PFSK-1 (cell line): ENCODE measurements at regions not wholly inside any gene's neighbourhood (a gene's known extent, or its start where the extent isn't known, plus 50 kb on each side); places are given as distances from the start of the nearest gene placed in this dataset.

Experiments used
- FOXP2 ChIP-seq: optimal IDR thresholded peaks from 2 replicates; pipeline ENCODE3; 2011; ENCODE audit warnings: borderline replicate concordance, control low read depth, inconsistent platforms; ENCODE audit not compliant: insufficient read depth; ENCODE audit errors: extremely low read length, extremely low read depth
- POLR2AphosphoS5 ChIP-seq: IDR thresholded peaks from 2 replicates; pipeline ENCODE4 v1.6.1; 2012; ENCODE audit warnings: low read depth, mild to moderate bottlenecking, control low read depth, low read length, moderate library complexity
- REST ChIP-seq, 2 experiments: IDR thresholded peaks; 2 replicates each; pipeline versions ENCODE4 v1.6.1 to v1.8.0; 2011 to 2012; ENCODE audit warnings: low read depth in 2 of 2, low read length in 2 of 2, control low read depth in 1 of 2, inconsistent platforms in 1 of 2, mild to moderate bottlenecking in 1 of 2, moderate library complexity in 1 of 2; ENCODE audit not compliant: insufficient read depth in 1 of 2
- SIN3A ChIP-seq: IDR thresholded peaks from 2 replicates; pipeline ENCODE4 v1.6.1; 2012; ENCODE audit warnings: mild to moderate bottlenecking, low read length, moderate library complexity, borderline replicate concordance; ENCODE audit not compliant: insufficient read depth
- TAF1 ChIP-seq: IDR thresholded peaks from 2 replicates; pipeline ENCODE4 v1.6.1; 2012; ENCODE audit warnings: low read length, control low read depth, borderline replicate concordance; ENCODE audit not compliant: insufficient read depth

GRCh38 chr5:63011158-63011557, 432.5 kb downstream of the LRRC70 start:
- TF ChIP-seq REST (IDR thresholded peaks at IDR 0.05; ENCODE audit: insufficient read depth in 1 of 2, low read depth in 2 of 2, low read length in 2 of 2) (no peak), TAF1 (no peak), SIN3A (no peak), POLR2AphosphoS5 (no peak), FOXP2 (no peak)

DNA sequence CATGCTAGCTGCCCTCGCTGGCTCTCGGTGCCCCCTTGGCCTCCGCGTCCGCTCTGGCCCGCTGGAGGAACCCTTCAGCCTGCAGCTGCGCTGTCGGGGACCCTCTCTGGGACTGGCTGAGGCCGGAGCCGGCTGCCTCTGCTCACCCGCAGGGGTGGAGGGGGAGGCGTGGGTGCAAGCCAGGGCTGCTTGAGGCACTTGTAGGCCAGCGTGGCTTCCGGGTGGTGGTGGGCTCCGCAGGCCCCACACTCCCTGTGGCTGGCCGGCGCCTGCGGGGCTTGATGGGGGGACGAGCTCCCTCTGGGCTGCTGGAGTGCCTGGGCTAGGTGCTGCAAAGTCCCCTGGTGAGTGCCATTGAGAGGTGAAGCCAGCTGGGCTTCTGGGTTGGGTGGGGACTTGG, 429.6 kb downstream of the LRRC70 start:
- TF ChIP-seq SIN3A: no peak
- no peak for TF ChIP-seq TAF1
- no peak for TF ChIP-seq FOXP2
- TF ChIP-seq POLR2AphosphoS5: no peak
- TF ChIP-seq REST (IDR thresholded peaks at IDR 0.05; ENCODE audit: insufficient read depth in 1 of 2, low read depth in 2 of 2, low read length in 2 of 2): no peak

DNA sequence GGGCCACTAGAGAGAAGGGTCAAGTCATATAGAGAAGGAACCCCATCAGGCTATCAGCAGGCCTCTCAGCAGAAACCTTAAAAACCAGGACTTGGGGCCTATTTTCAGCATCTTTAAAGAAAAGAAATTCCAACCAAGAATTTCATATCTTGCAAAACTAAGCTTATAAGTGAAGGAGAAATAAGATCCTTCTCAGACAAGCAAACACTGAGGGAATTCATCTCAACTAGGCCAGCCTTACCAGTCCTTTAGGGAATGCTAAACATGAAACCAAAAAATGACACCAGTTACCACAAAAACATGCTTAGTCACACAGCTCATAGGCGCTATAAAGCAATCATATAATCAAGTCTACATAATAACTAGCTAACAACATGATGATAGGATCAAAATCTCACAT, 407.1 kb downstream of the LRRC70 start:
- TF ChIP-seq REST (IDR thresholded peaks at IDR 0.05; ENCODE audit: insufficient read depth in 1 of 2, low read depth in 2 of 2, low read length in 2 of 2) (no peak), FOXP2 (no peak), SIN3A (no peak), TAF1 (no peak)

DNA sequence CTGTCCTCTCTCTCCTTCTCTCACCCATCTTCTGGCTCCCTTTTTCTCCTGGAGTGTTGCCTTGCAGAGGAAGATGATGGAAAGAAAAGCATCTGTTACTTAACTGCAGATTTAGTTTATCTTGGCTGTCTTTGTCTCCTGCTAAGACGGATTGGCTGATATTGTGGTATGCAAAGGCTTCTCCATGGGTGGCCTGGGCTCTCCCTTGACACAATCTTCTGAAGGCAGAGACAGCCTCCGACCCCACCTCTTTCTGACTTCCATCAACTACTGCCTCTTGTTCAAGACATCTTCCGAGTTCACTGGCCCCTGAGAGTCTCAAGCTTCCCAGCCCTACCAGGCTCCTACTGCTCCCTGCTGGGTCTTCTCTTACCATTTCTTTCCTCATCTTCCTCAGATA, 403.7 kb downstream of the LRRC70 start:
- no peak for TF ChIP-seq FOXP2
- no peak for TF ChIP-seq REST (IDR thresholded peaks at IDR 0.05; ENCODE audit: insufficient read depth in 1 of 2, low read depth in 2 of 2, low read length in 2 of 2)
- TF ChIP-seq SIN3A: no peak
- TF ChIP-seq POLR2AphosphoS5: no peak
- TF ChIP-seq TAF1: no peak

- TF ChIP-seq POLR2AphosphoS5 (no peak), REST (IDR thresholded peaks at IDR 0.05; ENCODE audit: insufficient read depth in 1 of 2, low read depth in 2 of 2, low read length in 2 of 2) (no peak), SIN3A (no peak), TAF1 (no peak), FOXP2 (no peak)
Measured at GRCh38 chr5:62980884-62981283, 402.3 kb downstream of the LRRC70 start.
